Nephron progenitor cell (in vitro differentiated cells): ENCODE measurements at regions not wholly inside any gene's neighbourhood (a gene's known extent, or its start where the extent isn't known, plus 50 kb on each side); places are given as distances from the start of the nearest gene placed in this dataset.

Experiments
- DNase-seq: peaks from one replicate; pipeline ENCODE4 v3.0.0; 2021
- H3K27ac Mint-ChIP-seq: 2 replicates; pipeline ENCODE4 v1.8.0; 2021; ENCODE audit warnings: mild to moderate bottlenecking, moderate library complexity, mixed read lengths
- H3K27me3 Mint-ChIP-seq: 2 replicates; pipeline ENCODE4 v1.8.0; 2021; ENCODE audit warnings: mild to moderate bottlenecking, low read depth, mixed read lengths; ENCODE audit not compliant: poor library complexity
- H3K36me3 Mint-ChIP-seq: 2 replicates; pipeline ENCODE4 v1.8.0; 2021; ENCODE audit warnings: low read depth, mixed read lengths
- H3K4me1 Mint-ChIP-seq: 2 replicates; pipeline ENCODE4 v1.8.0; 2021; ENCODE audit warnings: mixed read lengths
- H3K4me3 Mint-ChIP-seq: 2 replicates; pipeline ENCODE4 v1.8.0; 2021; ENCODE audit warnings: mild to moderate bottlenecking, moderate library complexity, mixed read lengths
- H3K9me3 Mint-ChIP-seq: 2 replicates; pipeline ENCODE4 v1.8.0; 2021; ENCODE audit warnings: mild to moderate bottlenecking, moderate library complexity, mixed read lengths
- TF ChIP-seq, protein P1 (sequence below): fragments of 200-600 bp; sonication (generic); IDR thresholded peaks from 2 replicates; pipeline ENCODE4 v1.5.0; 2021; ENCODE audit warnings: antibody characterized with exemption

DNA sequence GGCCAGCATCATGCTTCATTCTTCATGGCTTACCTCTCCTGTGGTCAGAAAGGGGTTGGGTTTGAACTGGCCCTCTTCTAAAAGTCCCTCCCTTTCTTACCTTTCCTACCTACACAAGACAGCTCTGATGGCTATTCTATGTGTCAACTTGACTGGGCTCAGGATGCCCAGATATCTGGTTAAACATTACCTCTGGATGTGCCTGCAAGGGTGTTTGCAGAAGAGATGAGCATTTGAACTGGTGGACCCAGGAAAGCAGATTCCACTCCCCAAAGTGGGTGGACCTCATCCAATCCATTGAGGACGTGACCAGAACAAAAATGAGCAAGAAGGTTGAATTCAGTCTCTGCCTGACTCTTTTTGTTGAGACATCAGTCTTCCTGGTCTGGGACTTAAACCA lies 79.0 kb upstream of the TCF7L2 start:
- H3K36me3 Mint-ChIP-seq: peaks cover 5% of the 10 kb centered on the region
- H3K27ac Mint-ChIP-seq: no peak overlapping the region
- TF ChIP-seq, protein P1, sequence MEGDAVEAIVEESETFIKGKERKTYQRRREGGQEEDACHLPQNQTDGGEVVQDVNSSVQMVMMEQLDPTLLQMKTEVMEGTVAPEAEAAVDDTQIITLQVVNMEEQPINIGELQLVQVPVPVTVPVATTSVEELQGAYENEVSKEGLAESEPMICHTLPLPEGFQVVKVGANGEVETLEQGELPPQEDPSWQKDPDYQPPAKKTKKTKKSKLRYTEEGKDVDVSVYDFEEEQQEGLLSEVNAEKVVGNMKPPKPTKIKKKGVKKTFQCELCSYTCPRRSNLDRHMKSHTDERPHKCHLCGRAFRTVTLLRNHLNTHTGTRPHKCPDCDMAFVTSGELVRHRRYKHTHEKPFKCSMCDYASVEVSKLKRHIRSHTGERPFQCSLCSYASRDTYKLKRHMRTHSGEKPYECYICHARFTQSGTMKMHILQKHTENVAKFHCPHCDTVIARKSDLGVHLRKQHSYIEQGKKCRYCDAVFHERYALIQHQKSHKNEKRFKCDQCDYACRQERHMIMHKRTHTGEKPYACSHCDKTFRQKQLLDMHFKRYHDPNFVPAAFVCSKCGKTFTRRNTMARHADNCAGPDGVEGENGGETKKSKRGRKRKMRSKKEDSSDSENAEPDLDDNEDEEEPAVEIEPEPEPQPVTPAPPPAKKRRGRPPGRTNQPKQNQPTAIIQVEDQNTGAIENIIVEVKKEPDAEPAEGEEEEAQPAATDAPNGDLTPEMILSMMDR: no peak
- no peaks in the 10 kb centered on the region for H3K4me1 Mint-ChIP-seq
- peaks cover 20% of the 10 kb centered on the region for H3K9me3 Mint-ChIP-seq
- peaks cover 21% of the 10 kb centered on the region for H3K27me3 Mint-ChIP-seq
- no peak for DNase-seq
- H3K4me3 Mint-ChIP-seq: no peak overlapping the region

DNA sequence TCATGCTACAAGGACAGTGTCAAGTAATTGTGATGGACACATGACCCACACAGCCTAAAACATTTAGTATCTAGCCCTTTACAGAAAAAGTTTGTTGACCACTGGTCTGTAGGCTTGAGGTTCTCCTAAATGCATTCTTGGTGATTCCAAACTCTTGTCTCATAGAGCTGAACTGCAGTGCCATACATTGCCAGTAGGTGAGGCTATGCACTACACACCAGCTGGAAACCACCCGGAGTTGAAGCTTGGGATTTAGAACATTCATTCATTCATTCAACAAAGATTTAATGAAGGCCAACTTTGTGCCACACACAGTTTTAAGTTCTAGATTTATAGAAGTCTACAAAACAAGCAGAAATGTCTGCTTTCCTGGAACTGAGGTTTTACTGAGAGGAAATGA lies 77.3 kb upstream of the TCF7L2 start:
- H3K27ac Mint-ChIP-seq: no peak overlapping the region
- no peaks in the 10 kb centered on the region for H3K36me3 Mint-ChIP-seq
- H3K9me3 Mint-ChIP-seq: peaks cover 15% of the 10 kb centered on the region
- peaks cover 25% of the 10 kb centered on the region for H3K27me3 Mint-ChIP-seq
- TF ChIP-seq, protein P1: no peak
- H3K4me3 Mint-ChIP-seq: no peak overlapping the region
- H3K4me1 Mint-ChIP-seq: no peaks in the 10 kb centered on the region
- DNase-seq: no peak

DNA sequence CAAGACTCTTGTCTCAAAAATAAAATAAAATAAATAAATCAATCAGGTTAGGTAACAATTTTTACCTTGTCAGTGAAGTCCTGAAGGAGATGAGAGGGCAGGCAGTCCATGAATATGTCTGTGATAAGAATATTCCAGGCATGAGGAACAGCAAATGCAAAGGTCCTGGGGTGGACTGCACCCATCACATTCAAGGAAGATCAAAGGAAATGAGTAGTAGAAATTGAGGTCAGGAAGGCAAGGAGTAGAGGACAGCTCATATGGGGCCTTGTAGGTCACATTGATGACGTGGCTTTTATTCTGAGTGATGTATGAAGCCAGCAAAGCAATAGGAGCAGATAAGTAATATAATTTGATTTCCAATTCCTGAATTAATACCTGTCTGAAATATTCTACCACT lies 76.5 kb upstream of the TCF7L2 start:
- H3K4me3 Mint-ChIP-seq: no peak overlapping the region
- no peaks in the 10 kb centered on the region for H3K4me1 Mint-ChIP-seq
- H3K27me3 Mint-ChIP-seq: peaks cover 26% of the 10 kb centered on the region
- H3K9me3 Mint-ChIP-seq: peaks cover 15% of the 10 kb centered on the region
- DNase-seq: no peak
- no peaks in the 10 kb centered on the region for H3K36me3 Mint-ChIP-seq
- TF ChIP-seq, protein P1: no peak
- no peak overlapping the region for H3K27ac Mint-ChIP-seq

DNA sequence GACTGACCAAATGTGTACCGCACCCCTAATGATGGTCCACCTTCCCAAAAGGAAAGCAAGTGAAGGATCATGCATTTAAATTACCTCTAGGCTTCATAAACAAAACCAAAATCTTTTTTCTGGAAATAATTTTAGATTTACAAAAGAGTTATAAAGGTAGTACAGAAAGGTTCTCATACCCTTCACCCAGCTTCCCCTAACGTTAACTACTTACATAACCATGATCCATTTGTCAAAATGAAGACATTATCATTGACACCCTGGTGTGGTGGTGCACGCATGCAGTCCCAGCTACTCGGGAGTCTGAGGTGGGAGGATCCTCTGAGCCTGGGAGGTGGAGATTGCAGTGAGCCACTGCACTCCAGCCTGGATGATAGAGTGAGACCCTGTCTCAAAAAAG lies 75.1 kb upstream of the TCF7L2 start:
- Mint-ChIP-seq H3K9me3 (peaks cover 15% of the 10 kb centered on the region), H3K4me3 (no peak overlapping the region), H3K36me3 (no peaks in the 10 kb centered on the region), H3K27ac (no peak overlapping the region), H3K4me1 (no peaks in the 10 kb centered on the region), H3K27me3 (peaks cover 20% of the 10 kb centered on the region)
- no peak for DNase-seq
- TF ChIP-seq, protein P1: no peak

DNA sequence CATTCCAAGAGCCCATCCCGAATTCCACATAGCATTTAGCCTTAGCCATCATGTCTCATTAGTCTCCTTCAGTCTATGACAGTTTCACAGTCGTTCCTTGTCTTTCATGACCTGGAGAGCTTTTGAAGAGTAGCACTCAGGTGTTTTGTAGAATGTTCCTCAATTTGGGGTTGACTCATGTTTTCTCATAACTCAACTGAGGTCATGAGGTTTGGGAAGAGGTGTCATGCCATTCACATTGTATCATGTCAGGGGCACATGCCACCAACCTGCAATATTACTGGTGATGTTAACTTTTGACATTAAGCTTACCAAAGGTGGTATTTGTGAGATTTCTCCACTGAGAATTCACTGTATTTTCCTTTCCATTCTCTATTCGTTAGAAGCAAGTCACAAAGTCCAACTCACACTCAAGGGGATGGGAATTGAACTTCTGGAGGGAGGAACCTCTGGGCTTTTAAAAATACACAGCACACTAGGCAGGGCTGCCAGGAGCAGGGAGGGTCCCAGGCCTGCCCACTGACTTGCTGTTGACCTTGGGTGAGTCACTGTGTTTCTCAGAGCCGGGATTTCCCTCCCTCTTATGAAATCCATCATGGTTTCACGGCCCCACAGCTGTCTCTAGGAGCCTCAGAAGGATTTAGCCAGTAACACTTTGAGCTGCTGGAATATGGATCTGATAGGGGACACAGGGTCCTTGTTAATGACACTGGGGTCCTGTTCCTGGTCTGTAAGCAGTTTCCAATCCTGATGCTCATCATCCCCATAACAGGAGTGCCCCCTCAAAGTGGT lies 74.4 kb upstream of the TCF7L2 start:
- H3K9me3 Mint-ChIP-seq: peaks cover 21% of the 10 kb centered on the region
- DNase-seq: no peak

More for the DNA sequence above, 74.4 kb upstream of the TCF7L2 start:
- Mint-ChIP-seq H3K27ac (no peak overlapping the region), H3K4me1 (peaks cover under 1% of the 10 kb centered on the region), H3K36me3 (no peaks in the 10 kb centered on the region), H3K27me3 (peaks cover 21% of the 10 kb centered on the region), H3K4me3 (no peak overlapping the region)
- TF ChIP-seq, protein P1: no peak
